HCT116 (cell line): ENCODE measurements at regions not wholly inside any gene's neighbourhood (a gene's known extent, or its start where the extent isn't known, plus 50 kb on each side); places are given as distances from the start of the nearest gene placed in this dataset.

ENCODE experiments used
- CTCF ChIP-seq, 3 experiments: fragments of 200-600 bp in 1 of 3; sonication (generic) in 1 of 3; IDR thresholded peaks in 2 of 3; conservative IDR thresholded peaks in 1 of 3; 2 replicates each; pipeline ENCODE4 v1.5.1; 2012 to 2017; ENCODE audit warnings: low read depth in 2 of 3, low read length in 2 of 3, antibody characterized with exemption in 1 of 3, borderline replicate concordance in 1 of 3, control low read depth in 1 of 3, mild to moderate bottlenecking in 1 of 3, mixed read lengths in 1 of 3, mixed run types in 1 of 3, moderate library complexity in 1 of 3; ENCODE audit not compliant: insufficient read depth in 1 of 3
- EGR1 ChIP-seq: IDR thresholded peaks from 2 replicates; pipeline ENCODE4 v1.6.1; 2012; ENCODE audit warnings: low read depth
- EZH2 ChIP-seq: fragments of 200-600 bp; sonication (generic); IDR thresholded peaks from 2 replicates; pipeline ENCODE4 v1.6.1; 2017; ENCODE audit warnings: antibody characterized with exemption, mixed run types
- EZH2phosphoT487 ChIP-seq: fragments of 200-600 bp; IDR thresholded peaks from 2 replicates; pipeline ENCODE4 v1.6.1; 2018; ENCODE audit warnings: antibody characterized with exemption, borderline replicate concordance
- MAX ChIP-seq: IDR thresholded peaks from 2 replicates; pipeline ENCODE4 v1.6.1; 2012
- POLR2A ChIP-seq: IDR thresholded peaks from 2 replicates; pipeline ENCODE4 v1.7.0; 2011; ENCODE audit warnings: borderline replicate concordance; ENCODE audit not compliant: insufficient read depth, insufficient read length; ENCODE audit errors: extremely low read depth
- POLR2AphosphoS5 ChIP-seq: IDR thresholded peaks from 2 replicates; pipeline ENCODE4 v1.6.1; 2011; ENCODE audit warnings: mild to moderate bottlenecking, low read depth, low read length, moderate library complexity
- RAD21 ChIP-seq: IDR thresholded peaks from 2 replicates; pipeline ENCODE4 v1.6.1; 2012; ENCODE audit warnings: low read depth, mild to moderate bottlenecking
- SP1 ChIP-seq: IDR thresholded peaks from 2 replicates; pipeline ENCODE4 v1.6.1; 2012; ENCODE audit warnings: low read depth
- TCF7L2 ChIP-seq: IDR thresholded peaks from 2 replicates; pipeline ENCODE4 v1.7.0; 2011; ENCODE audit warnings: borderline replicate concordance, inconsistent platforms; ENCODE audit not compliant: insufficient read depth, insufficient read length; ENCODE audit errors: extremely low read depth
- YY1 ChIP-seq: IDR thresholded peaks from 2 replicates; pipeline ENCODE4 v1.6.1; 2011; ENCODE audit warnings: low read length, low read depth, moderate library complexity, mild to moderate bottlenecking; ENCODE audit not compliant: insufficient replicate concordance; ENCODE audit errors: extremely low read depth

- TF ChIP-seq CTCF (IDR thresholded peaks at IDR 0.05 in 2 of 3, conservative IDR thresholded peaks at IDR 0.05 in 1 of 3; ENCODE audit: borderline replicate concordance in 1 of 3, insufficient read depth in 1 of 3, low read depth in 2 of 3, low read length in 2 of 3) = no peak
- TF ChIP-seq EZH2 = no peak
- no peak for TF ChIP-seq EGR1
- TF ChIP-seq POLR2A = no peak
- no peak for TF ChIP-seq EZH2phosphoT487
- no peak for TF ChIP-seq MAX
- no peak for TF ChIP-seq POLR2AphosphoS5
- TF ChIP-seq SP1 = no peak
- TF ChIP-seq RAD21 = no peak
- no peak for TF ChIP-seq TCF7L2
- no peak for TF ChIP-seq YY1
Observed at GRCh38 chr5:6181871-6182270, 196.5 kb downstream of the MED10 start.
